Endothelial cell (in vitro differentiated cells): ENCODE measurements at regions not wholly inside any gene's neighbourhood (a gene's known extent, or its start where the extent isn't known, plus 50 kb on each side); places are given as distances from the start of the nearest gene placed in this dataset.
A peak's percentile ranks its signal among the peaks of the same experiment; 100 is the strongest.

Source experiments
- DNase-seq: peaks from one replicate; pipeline ENCODE4 v3.0.0; 2021; ENCODE audit warnings: low spot score
- H3K27ac Mint-ChIP-seq: one replicate; pipeline ENCODE4 v1.8.0; 2021; ENCODE audit warnings: mixed read lengths, inconsistent platforms; ENCODE audit not compliant: unreplicated experiment
- H3K27me3 Mint-ChIP-seq: one replicate; pipeline ENCODE4 v1.8.0; 2021; ENCODE audit warnings: mild to moderate bottlenecking, moderate library complexity, mixed read lengths, inconsistent platforms; ENCODE audit not compliant: unreplicated experiment
- H3K36me3 Mint-ChIP-seq: one replicate; pipeline ENCODE4 v1.8.0; 2021; ENCODE audit warnings: mild to moderate bottlenecking, low read depth, mixed read lengths, inconsistent platforms; ENCODE audit not compliant: unreplicated experiment
- H3K4me1 Mint-ChIP-seq: one replicate; pipeline ENCODE4 v1.8.0; 2021; ENCODE audit warnings: mild to moderate bottlenecking, mixed read lengths, inconsistent platforms; ENCODE audit not compliant: unreplicated experiment
- H3K4me3 Mint-ChIP-seq: one replicate; pipeline ENCODE4 v1.8.0; 2021; ENCODE audit warnings: mild to moderate bottlenecking, mixed read lengths, inconsistent platforms; ENCODE audit not compliant: unreplicated experiment
- H3K9me3 Mint-ChIP-seq: one replicate; pipeline ENCODE4 v1.8.0; 2021; ENCODE audit warnings: mixed read lengths, inconsistent platforms; ENCODE audit not compliant: unreplicated experiment
- CTCF ChIP-seq: fragments of 200-600 bp; sonication (generic); IDR thresholded peaks from one replicate; pipeline ENCODE4 v1.5.0; 2021; ENCODE audit warnings: antibody characterized with exemption; ENCODE audit not compliant: unreplicated experiment

- no peak for DNase-seq
- H3K9me3 Mint-ChIP-seq, result no peaks in the 10 kb centered on the region
- H3K4me1 Mint-ChIP-seq, result peaks cover 8% of the 10 kb centered on the region
- H3K27ac Mint-ChIP-seq, result no peak overlapping the region
- H3K36me3 Mint-ChIP-seq, result no peaks in the 10 kb centered on the region
- H3K4me3 Mint-ChIP-seq, result no peak overlapping the region
- TF ChIP-seq CTCF, result no peak
- H3K27me3 Mint-ChIP-seq, result no peaks in the 10 kb centered on the region
Measured at GRCh38 chr20:48292806-48293205, 507.5 kb upstream of the SULF2 start.

- Mint-ChIP-seq H3K36me3 (no peaks in the 10 kb centered on the region), H3K27me3 (no peaks in the 10 kb centered on the region), H3K4me3 (no peak overlapping the region), H3K9me3 (no peaks in the 10 kb centered on the region), H3K4me1 (peaks cover 15% of the 10 kb centered on the region), H3K27ac (no peak overlapping the region)
- DNase-seq, result no peak
- no peak for TF ChIP-seq CTCF
Measured at GRCh38 chr20:48291896-48292295, 506.6 kb upstream of the SULF2 start.

GRCh38 chr20:48288930-48289507 is 503.7 kb upstream of the SULF2 start:
- Mint-ChIP-seq H3K4me3 (no peak overlapping the region), H3K27ac (no peak overlapping the region), H3K36me3 (no peaks in the 10 kb centered on the region), H3K4me1 (peaks cover 9% of the 10 kb centered on the region), H3K9me3 (no peaks in the 10 kb centered on the region), H3K27me3 (no peaks in the 10 kb centered on the region)
- TF ChIP-seq CTCF, result no peak
- DNase-seq, result no peak

- peaks cover 3% of the 10 kb centered on the region for H3K27me3 Mint-ChIP-seq
- H3K4me3 Mint-ChIP-seq, result peak overlapping the region; percentile 52
- H3K9me3 Mint-ChIP-seq, result no peaks in the 10 kb centered on the region
- H3K4me1 Mint-ChIP-seq, result peaks cover 14% of the 10 kb centered on the region
- no peaks in the 10 kb centered on the region for H3K36me3 Mint-ChIP-seq
- H3K27ac Mint-ChIP-seq, result no peak overlapping the region
- no peak for TF ChIP-seq CTCF
- no peak for DNase-seq
Measured at GRCh38 chr20:48287552-48288170, 502.4 kb upstream of the SULF2 start.

- Mint-ChIP-seq H3K27me3 (peaks cover 5% of the 10 kb centered on the region), H3K4me3 (peak overlapping the region; percentile 52), H3K9me3 (no peaks in the 10 kb centered on the region), H3K36me3 (no peaks in the 10 kb centered on the region), H3K4me1 (peaks cover 14% of the 10 kb centered on the region), H3K27ac (no peak overlapping the region)
- TF ChIP-seq CTCF, result no peak
- DNase-seq, result no peak
Measured at GRCh38 chr20:48287021-48287494, 501.8 kb upstream of the SULF2 start.
